ENCODE measurements at regions not wholly inside any gene's neighbourhood (a gene's known extent, or its start where the extent isn't known, plus 50 kb on each side); places are given as distances from the start of the nearest gene placed in this dataset.
"Not testable (repeated sequence)": the region's sequence is repeated elsewhere in the genome, so short reads cannot be mapped to it uniquely, and the experiment has no call there.

GRCh38 chr2:150339282-150339681 lies 148.2 kb downstream of the RND3 start:
- DNase-seq (ENCODE audit: low spot score) = no peak
- no peak for TF ChIP-seq CTCF (IDR thresholded peaks at IDR 0.05)

GRCh38 chr2:150335596-150335995 lies 151.9 kb downstream of the RND3 start:
- ATAC-seq (ENCODE audit: low FRiP score) = no peak
- no peak for TF ChIP-seq CTCF (IDR thresholded peaks at IDR 0.05)
- DNase-seq (ENCODE audit: low spot score) = no peak

More at GRCh38 chr2:150339282-150339681, 148.2 kb downstream of the RND3 start:
- ATAC-seq (ENCODE audit: low FRiP score) = no peak

- TF ChIP-seq CTCF (IDR thresholded peaks at IDR 0.05) = no peak
- DNase-seq (ENCODE audit: low spot score) (no peak), ATAC-seq (ENCODE audit: low FRiP score) (no peak)
Observed at GRCh38 chr2:150332383-150332782, 155.1 kb downstream of the RND3 start.

- no peak for DNase-seq (ENCODE audit: low spot score)
- no peak for ATAC-seq (ENCODE audit: low FRiP score)
- TF ChIP-seq CTCF (IDR thresholded peaks at IDR 0.05) = no peak
Observed at GRCh38 chr2:150327564-150328489, 159.6 kb downstream of the RND3 start.

- no peak for TF ChIP-seq CTCF (IDR thresholded peaks at IDR 0.05)
- DNase-seq (ENCODE audit: low spot score) (no peak), ATAC-seq (ENCODE audit: low FRiP score) (no peak)
Observed at GRCh38 chr2:150325656-150326314, 161.7 kb downstream of the RND3 start.

- not testable (repeated sequence) for DNase-seq (ENCODE audit: low spot score); ATAC-seq (ENCODE audit: low FRiP score)
Observed at GRCh38 chr2:150323071-150323470, 164.4 kb downstream of the RND3 start.

- DNase-seq (ENCODE audit: low spot score) (no peak), ATAC-seq (ENCODE audit: low FRiP score) (no peak)
- no peak for TF ChIP-seq CTCF (IDR thresholded peaks at IDR 0.05)
Observed at GRCh38 chr2:150320608-150321007, 166.9 kb downstream of the RND3 start.

Measured in omental fat pad (tissue), 3 donors.